GM20431 (cell line): ENCODE measurements at regions not wholly inside any gene's neighbourhood (a gene's known extent, or its start where the extent isn't known, plus 50 kb on each side); places are given as distances from the start of the nearest gene placed in this dataset.

Experiments used
- in situ Hi-C: fragments of 300-500 bp; cut with MseI, MboI; formaldehyde crosslinking; loops from one replicate; pipeline ENCODE4 v1.15.0; 2020; ENCODE audit warnings: low sequenced_read_pairs; ENCODE audit not compliant: unreplicated experiment

GRCh38 chr3:72370947-72371346, 477.3 kb downstream of the SHQ1 start:
- in situ Hi-C loops = no loop called here

GRCh38 chr3:72369681-72370080, 478.6 kb downstream of the SHQ1 start:
- in situ Hi-C loops = no loop called here

GRCh38 chr3:72368331-72368975, 479.8 kb downstream of the SHQ1 start:
- in situ Hi-C loops = no loop called here

- in situ Hi-C loops = no loop called here
These were observed 486.3 kb downstream of the SHQ1 start for GRCh38 chr3:72361990-72362389.

- in situ Hi-C loops = no loop called here
These were observed 488.5 kb downstream of the SHQ1 start for GRCh38 chr3:72359743-72360142.

GRCh38 chr3:72355168-72355567, 493.1 kb downstream of the SHQ1 start:
- in situ Hi-C loops = no loop called here

GRCh38 chr3:72354486-72354885, 493.8 kb downstream of the SHQ1 start:
- in situ Hi-C loops = no loop called here

GRCh38 chr3:72353236-72354128, 494.8 kb downstream of the SHQ1 start:
- in situ Hi-C loops = no loop called here

- in situ Hi-C loops = no loop called here
These were observed 496.1 kb downstream of the SHQ1 start for GRCh38 chr3:72352176-72352575.

- in situ Hi-C loops = no loop called here
These were observed 496.7 kb downstream of the SHQ1 start for GRCh38 chr3:72351536-72351935.

- in situ Hi-C loops = no loop called here
These were observed 497.3 kb downstream of the SHQ1 start for GRCh38 chr3:72350761-72351505.

GRCh38 chr3:72348357-72348756, 499.9 kb downstream of the SHQ1 start:
- in situ Hi-C loops = no loop called here

GRCh38 chr3:72347819-72348319, 500.4 kb downstream of the SHQ1 start:
- in situ Hi-C loops = no loop called here

- in situ Hi-C loops = no loop called here
These were observed 501.7 kb downstream of the SHQ1 start for GRCh38 chr3:72346526-72346926.

GRCh38 chr3:72345980-72346379, 502.3 kb downstream of the SHQ1 start:
- in situ Hi-C loops = no loop called here

GRCh38 chr3:72345237-72345878, 502.9 kb downstream of the SHQ1 start:
- in situ Hi-C loops = no loop called here

GRCh38 chr3:72344647-72345046, 503.6 kb downstream of the SHQ1 start:
- in situ Hi-C loops = no loop called here

- in situ Hi-C loops = no loop called here
These were observed 504.0 kb downstream of the SHQ1 start for GRCh38 chr3:72344236-72344635.

GRCh38 chr3:72343078-72343477, 505.2 kb downstream of the SHQ1 start:
- in situ Hi-C loops = no loop called here

GRCh38 chr3:72342450-72342849, 505.8 kb downstream of the SHQ1 start:
- in situ Hi-C loops = no loop called here
